SK-N-SH treated with all-trans-retinoic acid at 6 μM for 48 hours (cell line): ENCODE measurements at regions not wholly inside any gene's neighbourhood (a gene's known extent, or its start where the extent isn't known, plus 50 kb on each side); places are given as distances from the start of the nearest gene placed in this dataset.

Source experiments
- ARNTL ChIP-seq: fragments of 450-650 bp; formaldehyde crosslinking; IDR thresholded peaks from 2 replicates; pipeline ENCODE4 v1.5.0; 2020; ENCODE audit warnings: low read depth, mild to moderate bottlenecking, moderate library complexity, borderline replicate concordance
- CREB5 ChIP-seq: fragments of 250-450 bp; sonication (Bioruptor Pico); IDR thresholded peaks from 2 replicates; pipeline ENCODE4 v1.5.1; 2020; ENCODE audit warnings: low read depth, mild to moderate bottlenecking, moderate library complexity
- GLIS3 ChIP-seq: fragments of 250-450 bp; sonication (Bioruptor Pico); IDR thresholded peaks from 2 replicates; pipeline ENCODE4 v1.5.0; 2020; ENCODE audit warnings: mild to moderate bottlenecking, moderate library complexity
- RARB ChIP-seq: fragments of 250-450 bp; sonication (Bioruptor Pico); IDR thresholded peaks from 2 replicates; pipeline ENCODE4 v1.8.0; 2021; ENCODE audit warnings: mild to moderate bottlenecking, moderate library complexity
- ZC3H10 ChIP-seq: fragments of 250-450 bp; sonication (Bioruptor Pico); IDR thresholded peaks from 2 replicates; pipeline ENCODE4 v1.5.1; 2021; ENCODE audit warnings: mild to moderate bottlenecking, moderate library complexity
- ZFP30 ChIP-seq: fragments of 450-650 bp; formaldehyde crosslinking; IDR thresholded peaks from 2 replicates; pipeline ENCODE4 v1.5.0; 2022; ENCODE audit warnings: mild to moderate bottlenecking, moderate library complexity
- ZNF8 ChIP-seq: fragments of 450-650 bp; formaldehyde crosslinking; IDR thresholded peaks from 2 replicates; pipeline ENCODE4 v1.5.0; 2020; ENCODE audit warnings: mild to moderate bottlenecking, moderate library complexity
- TF ChIP-seq, protein P1 (sequence below): fragments of 250-450 bp; sonication (Bioruptor Pico); IDR thresholded peaks from 2 replicates; pipeline ENCODE4 v1.8.0; 2020; ENCODE audit warnings: mild to moderate bottlenecking, moderate library complexity, borderline replicate concordance

DNA sequence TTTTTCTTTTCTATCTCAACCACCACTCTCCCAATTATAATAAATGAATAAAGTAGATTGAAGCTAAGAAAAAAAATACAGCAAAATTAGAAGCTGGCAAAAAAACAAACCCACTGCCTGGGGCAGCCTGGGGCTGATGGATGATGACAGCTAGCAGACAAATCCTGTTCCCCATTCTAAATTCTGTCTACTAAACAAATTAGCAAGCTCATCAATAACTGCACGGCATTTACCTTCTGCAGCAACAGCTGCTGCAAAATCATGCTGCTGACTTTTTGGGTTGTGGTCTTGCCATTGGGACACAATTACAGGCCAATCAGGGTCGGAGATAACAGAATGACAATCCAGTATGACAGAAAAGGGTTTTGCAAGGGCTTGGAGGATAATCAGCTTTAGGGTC is 443.6 kb upstream of the SOX5 start:
- TF ChIP-seq CREB5 (CRISPR knock-in tag) (no peak), ZFP30 (CRISPR knock-in tag) (no peak), RARB (CRISPR knock-in tag) (no peak), ARNTL (no peak), ZNF8 (CRISPR knock-in tag) (no peak), ZC3H10 (CRISPR knock-in tag) (no peak), GLIS3 (no peak)
- TF ChIP-seq, protein P1, sequence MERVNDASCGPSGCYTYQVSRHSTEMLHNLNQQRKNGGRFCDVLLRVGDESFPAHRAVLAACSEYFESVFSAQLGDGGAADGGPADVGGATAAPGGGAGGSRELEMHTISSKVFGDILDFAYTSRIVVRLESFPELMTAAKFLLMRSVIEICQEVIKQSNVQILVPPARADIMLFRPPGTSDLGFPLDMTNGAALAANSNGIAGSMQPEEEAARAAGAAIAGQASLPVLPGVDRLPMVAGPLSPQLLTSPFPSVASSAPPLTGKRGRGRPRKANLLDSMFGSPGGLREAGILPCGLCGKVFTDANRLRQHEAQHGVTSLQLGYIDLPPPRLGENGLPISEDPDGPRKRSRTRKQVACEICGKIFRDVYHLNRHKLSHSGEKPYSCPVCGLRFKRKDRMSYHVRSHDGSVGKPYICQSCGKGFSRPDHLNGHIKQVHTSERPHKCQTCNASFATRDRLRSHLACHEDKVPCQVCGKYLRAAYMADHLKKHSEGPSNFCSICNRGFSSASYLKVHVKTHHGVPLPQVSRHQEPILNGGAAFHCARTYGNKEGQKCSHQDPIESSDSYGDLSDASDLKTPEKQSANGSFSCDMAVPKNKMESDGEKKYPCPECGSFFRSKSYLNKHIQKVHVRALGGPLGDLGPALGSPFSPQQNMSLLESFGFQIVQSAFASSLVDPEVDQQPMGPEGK (CRISPR knock-in tag): no peak
